ENCODE measurements at regions not wholly inside any gene's neighbourhood (a gene's known extent, or its start where the extent isn't known, plus 50 kb on each side); places are given as distances from the start of the nearest gene placed in this dataset.

DNA sequence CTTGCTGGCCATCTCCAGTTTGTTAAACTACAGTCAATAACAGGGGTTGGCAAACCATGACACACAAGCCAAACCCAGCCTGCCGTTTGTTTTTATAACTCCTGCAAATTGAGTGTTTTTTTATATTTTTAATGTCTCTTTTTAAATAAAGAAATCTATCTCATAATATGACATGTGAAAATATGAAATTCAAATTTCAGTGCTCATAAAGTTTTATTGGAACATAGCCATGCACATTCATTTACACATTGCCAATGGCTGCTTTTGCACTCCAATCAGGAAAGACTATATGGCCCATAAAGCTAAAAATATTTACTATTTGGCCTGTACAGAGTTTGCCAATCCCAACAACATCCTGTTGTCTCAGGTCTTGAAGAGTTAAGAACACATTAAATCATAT, 129.0 kb upstream of the SRSF6 start:
- no peak for FAIRE-seq
- ATAC-seq, result no peak
- no peaks in the 10 kb centered on the region for H4K20me1 ChIP-seq (ENCODE audit: control insufficient read depth, insufficient read depth)
- intact Hi-C loops (cut with micrococcal nuclease; ENCODE audit: unreplicated experiment) (no loop called here), in situ Hi-C loops (cut with MboI) (no loop called here)
- ChIA-PET POLR2A (no interaction called here), SMC1A (ENCODE audit: uncharacterized antibody, unreplicated experiment) (interaction anchor here (0.8 kb wide), 1 partner anchor 8 kb away, joined by 3 read pairs; no protein-coding TSS in a partner anchor), CTCF (no interaction called here), RAD21 (ENCODE audit: unreplicated experiment) (no interaction called here)
- H3K27ac ChIP-seq (ENCODE audit: control insufficient read depth, insufficient read depth), result no peak overlapping the region
- no TSS peak for BruUV-seq (replicated peaks)
- WGBS (ENCODE audit: insufficient coverage, insufficient replicate concordance, low lambda C conversion rate, missing lambda C conversion rate), result 35% methylated on average over 1 of the region's 1 CpG
- H3K4me2 ChIP-seq (ENCODE audit: control insufficient read depth, insufficient read depth), result no peak overlapping the region
- H3K27me3 ChIP-seq (replicated peaks in 1 of 2; ENCODE audit: control insufficient read depth in 2 of 2, insufficient read depth in 2 of 2, low read length in 1 of 2), result no peaks in the 10 kb centered on the region
- no peaks in the 10 kb centered on the region for H3K36me3 ChIP-seq (ENCODE audit: control insufficient read depth in 2 of 2, insufficient read depth in 2 of 2, low read length in 1 of 2)
- no peak overlapping the region for H3K9ac ChIP-seq (ENCODE audit: control insufficient read depth, insufficient read depth, low read length)
- H3K4me3 ChIP-seq, result no peak overlapping the region
- H3K4me1 ChIP-seq (ENCODE audit: control insufficient read depth, insufficient read depth, low read length), result no peaks in the 10 kb centered on the region
- no peak overlapping the region for H2AFZ ChIP-seq (ENCODE audit: control insufficient read depth, low read depth, low read length)
- DNase-seq (ENCODE audit: low read depth, low spot score), result no peak
- no peaks in the 10 kb centered on the region for H3K79me2 ChIP-seq (ENCODE audit: control insufficient read depth, insufficient read depth, low read length)
- H3K9me3 ChIP-seq (replicated peaks; ENCODE audit: control insufficient read depth, insufficient read depth, low read length), result no peaks in the 10 kb centered on the region; the same call in 2 of the 3 replicates
- TF ChIP-seq TBL1XR1 (IDR thresholded peaks at IDR 0.05; ENCODE audit: low read depth, low read length), result no peak
- TF ChIP-seq JUND (IDR thresholded peaks at IDR 0.05; ENCODE audit: low read depth, low read length), result no peak
- no peak for TF ChIP-seq ZNF217 (IDR thresholded peaks at IDR 0.05)
- TF ChIP-seq, protein P1, sequence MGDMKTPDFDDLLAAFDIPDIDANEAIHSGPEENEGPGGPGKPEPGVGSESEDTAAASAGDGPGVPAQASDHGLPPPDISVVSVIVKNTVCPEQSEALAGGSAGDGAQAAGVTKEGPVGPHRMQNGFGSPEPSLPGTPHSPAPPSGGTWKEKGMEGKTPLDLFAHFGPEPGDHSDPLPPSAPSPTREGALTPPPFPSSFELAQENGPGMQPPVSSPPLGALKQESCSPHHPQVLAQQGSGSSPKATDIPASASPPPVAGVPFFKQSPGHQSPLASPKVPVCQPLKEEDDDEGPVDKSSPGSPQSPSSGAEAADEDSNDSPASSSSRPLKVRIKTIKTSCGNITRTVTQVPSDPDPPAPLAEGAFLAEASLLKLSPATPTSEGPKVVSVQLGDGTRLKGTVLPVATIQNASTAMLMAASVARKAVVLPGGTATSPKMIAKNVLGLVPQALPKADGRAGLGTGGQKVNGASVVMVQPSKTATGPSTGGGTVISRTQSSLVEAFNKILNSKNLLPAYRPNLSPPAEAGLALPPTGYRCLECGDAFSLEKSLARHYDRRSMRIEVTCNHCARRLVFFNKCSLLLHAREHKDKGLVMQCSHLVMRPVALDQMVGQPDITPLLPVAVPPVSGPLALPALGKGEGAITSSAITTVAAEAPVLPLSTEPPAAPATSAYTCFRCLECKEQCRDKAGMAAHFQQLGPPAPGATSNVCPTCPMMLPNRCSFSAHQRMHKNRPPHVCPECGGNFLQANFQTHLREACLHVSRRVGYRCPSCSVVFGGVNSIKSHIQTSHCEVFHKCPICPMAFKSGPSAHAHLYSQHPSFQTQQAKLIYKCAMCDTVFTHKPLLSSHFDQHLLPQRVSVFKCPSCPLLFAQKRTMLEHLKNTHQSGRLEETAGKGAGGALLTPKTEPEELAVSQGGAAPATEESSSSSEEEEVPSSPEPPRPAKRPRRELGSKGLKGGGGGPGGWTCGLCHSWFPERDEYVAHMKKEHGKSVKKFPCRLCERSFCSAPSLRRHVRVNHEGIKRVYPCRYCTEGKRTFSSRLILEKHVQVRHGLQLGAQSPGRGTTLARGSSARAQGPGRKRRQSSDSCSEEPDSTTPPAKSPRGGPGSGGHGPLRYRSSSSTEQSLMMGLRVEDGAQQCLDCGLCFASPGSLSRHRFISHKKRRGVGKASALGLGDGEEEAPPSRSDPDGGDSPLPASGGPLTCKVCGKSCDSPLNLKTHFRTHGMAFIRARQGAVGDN (IDR thresholded peaks at IDR 0.05), result no peak
- no peak for TF ChIP-seq GATAD2B (conservative IDR thresholded peaks at IDR 0.05; ENCODE audit: low read depth)
- TF ChIP-seq, protein P2, sequence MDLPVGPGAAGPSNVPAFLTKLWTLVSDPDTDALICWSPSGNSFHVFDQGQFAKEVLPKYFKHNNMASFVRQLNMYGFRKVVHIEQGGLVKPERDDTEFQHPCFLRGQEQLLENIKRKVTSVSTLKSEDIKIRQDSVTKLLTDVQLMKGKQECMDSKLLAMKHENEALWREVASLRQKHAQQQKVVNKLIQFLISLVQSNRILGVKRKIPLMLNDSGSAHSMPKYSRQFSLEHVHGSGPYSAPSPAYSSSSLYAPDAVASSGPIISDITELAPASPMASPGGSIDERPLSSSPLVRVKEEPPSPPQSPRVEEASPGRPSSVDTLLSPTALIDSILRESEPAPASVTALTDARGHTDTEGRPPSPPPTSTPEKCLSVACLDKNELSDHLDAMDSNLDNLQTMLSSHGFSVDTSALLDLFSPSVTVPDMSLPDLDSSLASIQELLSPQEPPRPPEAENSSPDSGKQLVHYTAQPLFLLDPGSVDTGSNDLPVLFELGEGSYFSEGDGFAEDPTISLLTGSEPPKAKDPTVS (IDR thresholded peaks at IDR 0.05; ENCODE audit: low read depth, low read length), result no peak
- no peak for TF ChIP-seq RB1 (IDR thresholded peaks at IDR 0.05; ENCODE audit: borderline replicate concordance)
- TF ChIP-seq, protein P3, sequence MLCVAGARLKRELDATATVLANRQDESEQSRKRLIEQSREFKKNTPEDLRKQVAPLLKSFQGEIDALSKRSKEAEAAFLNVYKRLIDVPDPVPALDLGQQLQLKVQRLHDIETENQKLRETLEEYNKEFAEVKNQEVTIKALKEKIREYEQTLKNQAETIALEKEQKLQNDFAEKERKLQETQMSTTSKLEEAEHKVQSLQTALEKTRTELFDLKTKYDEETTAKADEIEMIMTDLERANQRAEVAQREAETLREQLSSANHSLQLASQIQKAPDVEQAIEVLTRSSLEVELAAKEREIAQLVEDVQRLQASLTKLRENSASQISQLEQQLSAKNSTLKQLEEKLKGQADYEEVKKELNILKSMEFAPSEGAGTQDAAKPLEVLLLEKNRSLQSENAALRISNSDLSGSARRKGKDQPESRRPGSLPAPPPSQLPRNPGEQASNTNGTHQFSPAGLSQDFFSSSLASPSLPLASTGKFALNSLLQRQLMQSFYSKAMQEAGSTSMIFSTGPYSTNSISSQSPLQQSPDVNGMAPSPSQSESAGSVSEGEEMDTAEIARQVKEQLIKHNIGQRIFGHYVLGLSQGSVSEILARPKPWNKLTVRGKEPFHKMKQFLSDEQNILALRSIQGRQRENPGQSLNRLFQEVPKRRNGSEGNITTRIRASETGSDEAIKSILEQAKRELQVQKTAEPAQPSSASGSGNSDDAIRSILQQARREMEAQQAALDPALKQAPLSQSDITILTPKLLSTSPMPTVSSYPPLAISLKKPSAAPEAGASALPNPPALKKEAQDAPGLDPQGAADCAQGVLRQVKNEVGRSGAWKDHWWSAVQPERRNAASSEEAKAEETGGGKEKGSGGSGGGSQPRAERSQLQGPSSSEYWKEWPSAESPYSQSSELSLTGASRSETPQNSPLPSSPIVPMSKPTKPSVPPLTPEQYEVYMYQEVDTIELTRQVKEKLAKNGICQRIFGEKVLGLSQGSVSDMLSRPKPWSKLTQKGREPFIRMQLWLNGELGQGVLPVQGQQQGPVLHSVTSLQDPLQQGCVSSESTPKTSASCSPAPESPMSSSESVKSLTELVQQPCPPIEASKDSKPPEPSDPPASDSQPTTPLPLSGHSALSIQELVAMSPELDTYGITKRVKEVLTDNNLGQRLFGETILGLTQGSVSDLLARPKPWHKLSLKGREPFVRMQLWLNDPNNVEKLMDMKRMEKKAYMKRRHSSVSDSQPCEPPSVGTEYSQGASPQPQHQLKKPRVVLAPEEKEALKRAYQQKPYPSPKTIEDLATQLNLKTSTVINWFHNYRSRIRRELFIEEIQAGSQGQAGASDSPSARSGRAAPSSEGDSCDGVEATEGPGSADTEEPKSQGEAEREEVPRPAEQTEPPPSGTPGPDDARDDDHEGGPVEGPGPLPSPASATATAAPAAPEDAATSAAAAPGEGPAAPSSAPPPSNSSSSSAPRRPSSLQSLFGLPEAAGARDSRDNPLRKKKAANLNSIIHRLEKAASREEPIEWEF (IDR thresholded peaks at IDR 0.05; ENCODE audit: insufficient replicate concordance, low read depth, low read length), result no peak
- TF ChIP-seq RAD51 (IDR thresholded peaks at IDR 0.05), result no peak
- no peak for TF ChIP-seq ASH2L (IDR thresholded peaks at IDR 0.05; ENCODE audit: borderline replicate concordance, low read depth)
- no peak for TF ChIP-seq MEF2B (IDR thresholded peaks at IDR 0.05; ENCODE audit: partially characterized antibody, poor library complexity, severe bottlenecking)
- TF ChIP-seq, protein P4, sequence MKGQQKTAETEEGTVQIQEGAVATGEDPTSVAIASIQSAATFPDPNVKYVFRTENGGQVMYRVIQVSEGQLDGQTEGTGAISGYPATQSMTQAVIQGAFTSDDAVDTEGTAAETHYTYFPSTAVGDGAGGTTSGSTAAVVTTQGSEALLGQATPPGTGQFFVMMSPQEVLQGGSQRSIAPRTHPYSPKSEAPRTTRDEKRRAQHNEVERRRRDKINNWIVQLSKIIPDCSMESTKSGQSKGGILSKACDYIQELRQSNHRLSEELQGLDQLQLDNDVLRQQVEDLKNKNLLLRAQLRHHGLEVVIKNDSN (IDR thresholded peaks at IDR 0.05; ENCODE audit: borderline replicate concordance, extremely low read length, insufficient read depth, low read depth, low read length), result no peak
- no peak for TF ChIP-seq ZNF24 (IDR thresholded peaks at IDR 0.05)

Data from GM12878 (cell line).